ENCODE measurements at regions not wholly inside any gene's neighbourhood (a gene's known extent, or its start where the extent isn't known, plus 50 kb on each side); places are given as distances from the start of the nearest gene placed in this dataset.

DNA sequence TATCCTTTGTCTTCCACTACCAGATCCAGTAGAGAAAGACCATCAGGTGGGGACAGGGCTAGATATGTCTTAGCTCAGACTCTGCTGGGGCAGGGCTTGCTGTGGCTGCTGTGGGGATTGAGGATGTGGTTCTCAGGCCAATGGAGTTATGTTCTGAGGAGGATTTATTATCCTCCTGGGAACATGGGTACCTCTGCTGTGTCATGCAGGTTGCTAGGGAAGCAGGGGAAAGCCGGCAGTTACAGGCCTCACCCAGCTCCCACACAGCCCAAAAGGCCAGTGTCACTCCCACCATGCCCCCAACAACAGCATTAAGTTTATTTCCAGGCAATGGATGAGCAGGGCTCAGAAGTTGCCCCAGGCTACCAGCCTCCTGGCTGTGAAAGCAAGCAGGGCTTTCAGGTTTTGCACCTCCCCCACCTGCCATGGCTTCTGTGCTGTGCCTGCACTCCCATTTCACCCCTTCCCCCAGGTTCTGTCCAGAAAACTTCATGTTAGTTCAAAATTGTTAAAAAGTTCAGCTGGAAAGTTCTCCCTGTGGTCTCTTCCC, 879.9 kb downstream of the ARAP2 start:
- TF ChIP-seq YY1 (IDR thresholded peaks at IDR 0.05; ENCODE audit: low read depth): no peak
- no peak for TF ChIP-seq TAF1 (IDR thresholded peaks at IDR 0.05; ENCODE audit: low read depth)
- TF ChIP-seq, protein P1, sequence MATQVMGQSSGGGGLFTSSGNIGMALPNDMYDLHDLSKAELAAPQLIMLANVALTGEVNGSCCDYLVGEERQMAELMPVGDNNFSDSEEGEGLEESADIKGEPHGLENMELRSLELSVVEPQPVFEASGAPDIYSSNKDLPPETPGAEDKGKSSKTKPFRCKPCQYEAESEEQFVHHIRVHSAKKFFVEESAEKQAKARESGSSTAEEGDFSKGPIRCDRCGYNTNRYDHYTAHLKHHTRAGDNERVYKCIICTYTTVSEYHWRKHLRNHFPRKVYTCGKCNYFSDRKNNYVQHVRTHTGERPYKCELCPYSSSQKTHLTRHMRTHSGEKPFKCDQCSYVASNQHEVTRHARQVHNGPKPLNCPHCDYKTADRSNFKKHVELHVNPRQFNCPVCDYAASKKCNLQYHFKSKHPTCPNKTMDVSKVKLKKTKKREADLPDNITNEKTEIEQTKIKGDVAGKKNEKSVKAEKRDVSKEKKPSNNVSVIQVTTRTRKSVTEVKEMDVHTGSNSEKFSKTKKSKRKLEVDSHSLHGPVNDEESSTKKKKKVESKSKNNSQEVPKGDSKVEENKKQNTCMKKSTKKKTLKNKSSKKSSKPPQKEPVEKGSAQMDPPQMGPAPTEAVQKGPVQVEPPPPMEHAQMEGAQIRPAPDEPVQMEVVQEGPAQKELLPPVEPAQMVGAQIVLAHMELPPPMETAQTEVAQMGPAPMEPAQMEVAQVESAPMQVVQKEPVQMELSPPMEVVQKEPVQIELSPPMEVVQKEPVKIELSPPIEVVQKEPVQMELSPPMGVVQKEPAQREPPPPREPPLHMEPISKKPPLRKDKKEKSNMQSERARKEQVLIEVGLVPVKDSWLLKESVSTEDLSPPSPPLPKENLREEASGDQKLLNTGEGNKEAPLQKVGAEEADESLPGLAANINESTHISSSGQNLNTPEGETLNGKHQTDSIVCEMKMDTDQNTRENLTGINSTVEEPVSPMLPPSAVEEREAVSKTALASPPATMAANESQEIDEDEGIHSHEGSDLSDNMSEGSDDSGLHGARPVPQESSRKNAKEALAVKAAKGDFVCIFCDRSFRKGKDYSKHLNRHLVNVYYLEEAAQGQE (IDR thresholded peaks at IDR 0.05; ENCODE audit: low read depth): no peak
- TF ChIP-seq RAD21 (IDR thresholded peaks at IDR 0.05; ENCODE audit: low read depth): no peak
- TF ChIP-seq, protein P2, sequence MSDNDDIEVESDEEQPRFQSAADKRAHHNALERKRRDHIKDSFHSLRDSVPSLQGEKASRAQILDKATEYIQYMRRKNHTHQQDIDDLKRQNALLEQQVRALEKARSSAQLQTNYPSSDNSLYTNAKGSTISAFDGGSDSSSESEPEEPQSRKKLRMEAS (IDR thresholded peaks at IDR 0.05): no peak
- TF ChIP-seq TCF12 (IDR thresholded peaks at IDR 0.05; ENCODE audit: low read depth): no peak
- no peak for TF ChIP-seq EP300 (IDR thresholded peaks at IDR 0.05; ENCODE audit: borderline replicate concordance)
- no peak for TF ChIP-seq ZBTB7A (IDR thresholded peaks at IDR 0.05; ENCODE audit: low read depth)
- no peak for TF ChIP-seq EGR1 (IDR thresholded peaks at IDR 0.05)
- TF ChIP-seq CEBPB (IDR thresholded peaks at IDR 0.05): no peak
- no peak for TF ChIP-seq CREB1 (IDR thresholded peaks at IDR 0.05; ENCODE audit: low read depth)
- no peak for TF ChIP-seq TEAD4 (IDR thresholded peaks at IDR 0.05)
- no peak for TF ChIP-seq NFIC (IDR thresholded peaks at IDR 0.05)
- TF ChIP-seq, protein P3, sequence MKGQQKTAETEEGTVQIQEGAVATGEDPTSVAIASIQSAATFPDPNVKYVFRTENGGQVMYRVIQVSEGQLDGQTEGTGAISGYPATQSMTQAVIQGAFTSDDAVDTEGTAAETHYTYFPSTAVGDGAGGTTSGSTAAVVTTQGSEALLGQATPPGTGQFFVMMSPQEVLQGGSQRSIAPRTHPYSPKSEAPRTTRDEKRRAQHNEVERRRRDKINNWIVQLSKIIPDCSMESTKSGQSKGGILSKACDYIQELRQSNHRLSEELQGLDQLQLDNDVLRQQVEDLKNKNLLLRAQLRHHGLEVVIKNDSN (IDR thresholded peaks at IDR 0.05): no peak
